GM18502 (cell line): ENCODE measurements at regions not wholly inside any gene's neighbourhood (a gene's known extent, or its start where the extent isn't known, plus 50 kb on each side); places are given as distances from the start of the nearest gene placed in this dataset.
"Not testable (repeated sequence)": the region's sequence is repeated elsewhere in the genome, so short reads cannot be mapped to it uniquely, and the experiment has no call there.

Experiments used
- ATAC-seq: cut with Tn5 transposase; IDR thresholded peaks from one replicate; pipeline ENCODE4 v1.9.1; 2021; ENCODE audit warnings: mild to moderate bottlenecking; ENCODE audit not compliant: unreplicated experiment, poor library complexity

DNA sequence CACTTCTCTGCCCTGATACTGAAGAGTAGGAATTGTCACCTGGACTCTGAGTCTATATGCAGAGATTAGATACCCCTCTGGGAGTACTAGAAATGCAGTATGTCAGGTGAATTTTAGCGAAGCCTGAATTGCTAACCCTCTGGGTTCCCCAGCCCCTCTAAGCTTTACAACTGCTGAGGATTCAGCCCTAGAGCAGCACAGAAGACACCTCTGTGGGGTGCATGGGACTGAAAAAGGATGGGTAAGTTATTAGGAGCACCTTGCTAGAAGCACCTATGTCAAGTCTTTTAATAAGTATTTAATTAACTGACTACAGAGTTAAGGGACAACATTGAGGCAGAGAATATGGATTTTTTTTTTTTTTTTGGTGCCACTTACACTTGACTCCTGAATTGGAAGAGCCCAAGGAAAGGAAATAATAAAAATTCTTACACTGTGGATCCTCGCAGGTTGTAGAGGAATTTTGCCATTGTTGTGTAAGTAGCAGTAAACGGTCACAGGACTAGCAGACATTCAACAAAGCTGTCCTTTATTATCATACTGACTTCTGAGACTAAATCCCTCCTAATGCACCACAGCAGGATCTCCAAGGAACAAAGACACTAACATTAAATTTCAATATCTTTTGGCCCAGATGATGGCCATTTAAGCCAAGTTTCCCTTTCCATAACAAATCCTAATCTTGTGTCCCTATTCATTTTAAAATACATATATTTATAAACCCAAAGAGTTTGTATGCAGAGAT is 253.2 kb downstream of the ANKRD50 start:
- no peak for ATAC-seq

DNA sequence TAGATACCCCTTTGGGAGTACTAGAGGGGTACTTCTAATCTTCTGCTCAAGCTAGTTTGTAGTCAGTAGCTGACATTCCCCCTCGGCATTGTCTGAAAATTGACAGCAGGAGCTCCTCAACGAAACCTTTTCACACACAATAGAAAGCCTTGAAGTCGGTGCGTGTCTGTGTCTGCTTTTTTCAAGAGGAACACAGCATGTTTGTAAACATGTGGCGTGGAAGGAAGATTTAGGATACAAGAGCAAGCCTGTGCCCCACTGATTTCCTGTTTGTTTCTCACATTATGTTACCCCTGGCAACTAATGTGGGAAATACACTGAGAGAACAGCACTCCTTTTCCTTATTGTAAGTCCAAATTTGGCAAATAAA is 252.6 kb downstream of the ANKRD50 start:
- no peak for ATAC-seq

GRCh38 chr4:124461592-124461991 is 250.9 kb downstream of the ANKRD50 start:
- ATAC-seq: not testable (repeated sequence)

- no peak for ATAC-seq
These were observed 249.3 kb downstream of the ANKRD50 start for GRCh38 chr4:124462954-124463828.

DNA sequence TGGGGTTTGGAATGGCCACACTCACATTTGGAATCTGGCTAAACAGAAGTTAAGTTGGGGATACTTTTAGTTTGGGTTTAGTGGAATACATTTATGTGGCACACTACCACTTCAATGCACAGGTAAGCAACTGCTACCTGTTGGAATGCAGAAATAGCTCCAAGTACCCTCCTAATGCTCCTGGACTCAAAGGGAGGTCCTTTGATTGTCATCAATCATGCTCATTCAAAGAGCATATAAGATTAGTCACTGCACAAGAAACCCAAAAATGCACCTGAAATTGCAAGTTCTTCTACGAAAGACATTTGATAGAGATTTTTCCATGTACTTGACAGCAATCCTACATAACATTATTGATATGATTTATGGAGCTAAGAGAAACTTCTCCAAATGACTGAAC is 247.7 kb downstream of the ANKRD50 start:
- ATAC-seq: no peak

GRCh38 chr4:124468360-124468759 is 244.2 kb downstream of the ANKRD50 start:
- no peak for ATAC-seq

DNA sequence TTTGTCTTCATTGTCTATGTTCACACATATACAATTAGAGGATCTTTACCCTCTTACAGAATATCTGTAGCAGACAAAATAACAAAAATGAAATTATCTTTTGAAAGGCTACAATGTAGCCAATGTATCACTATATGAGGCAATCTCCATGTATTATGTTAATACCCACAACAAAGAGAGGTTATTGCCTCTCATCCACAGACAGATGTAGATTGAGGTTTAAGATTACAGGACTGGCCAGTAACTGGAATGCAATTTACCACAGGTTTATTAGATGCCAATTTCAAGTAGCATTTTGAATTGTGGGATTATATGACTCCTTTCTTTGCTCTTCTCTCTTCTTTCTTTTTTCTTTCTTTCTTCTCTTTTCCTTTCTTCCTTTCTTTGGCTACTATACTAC is 242.6 kb downstream of the ANKRD50 start:
- no peak for ATAC-seq

DNA sequence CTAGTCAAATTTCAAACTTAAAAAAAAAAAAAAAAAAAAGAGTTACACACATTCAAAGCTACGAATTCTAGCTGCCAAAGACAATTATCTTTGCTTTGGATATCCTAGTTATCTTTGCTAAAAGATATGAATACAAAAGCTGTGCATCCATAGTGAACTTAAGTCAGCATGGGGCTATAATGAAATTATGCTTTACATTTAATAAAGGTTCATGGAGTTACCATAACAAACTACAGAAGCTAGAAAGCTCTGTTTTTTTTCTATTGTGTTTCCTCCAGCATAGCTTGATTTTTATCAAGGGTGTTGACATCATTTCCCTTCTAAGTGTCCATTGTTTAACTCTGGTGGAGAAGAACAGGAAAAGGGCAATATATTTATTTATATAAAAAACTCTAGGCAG is 234.1 kb downstream of the ANKRD50 start:
- no peak for ATAC-seq

DNA sequence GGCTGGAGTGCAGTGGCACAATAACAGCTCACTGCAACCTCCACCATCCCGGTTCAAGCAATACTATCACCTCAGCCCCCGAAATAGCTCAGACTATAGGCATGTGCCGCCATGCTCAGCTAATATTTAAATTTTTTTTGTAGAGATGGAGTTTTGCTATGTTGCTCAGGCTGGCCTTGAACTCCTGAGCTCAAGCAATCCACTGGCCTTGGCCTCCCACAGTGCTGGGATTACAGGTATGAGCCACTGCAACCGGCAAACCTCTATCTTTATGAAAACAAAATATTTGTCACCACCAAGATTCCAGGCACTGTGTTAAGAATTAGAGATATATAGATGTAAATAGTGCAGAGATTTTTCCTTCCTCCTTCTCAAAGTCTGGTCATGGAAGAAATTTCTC is 232.5 kb downstream of the ANKRD50 start:
- ATAC-seq: no peak

DNA sequence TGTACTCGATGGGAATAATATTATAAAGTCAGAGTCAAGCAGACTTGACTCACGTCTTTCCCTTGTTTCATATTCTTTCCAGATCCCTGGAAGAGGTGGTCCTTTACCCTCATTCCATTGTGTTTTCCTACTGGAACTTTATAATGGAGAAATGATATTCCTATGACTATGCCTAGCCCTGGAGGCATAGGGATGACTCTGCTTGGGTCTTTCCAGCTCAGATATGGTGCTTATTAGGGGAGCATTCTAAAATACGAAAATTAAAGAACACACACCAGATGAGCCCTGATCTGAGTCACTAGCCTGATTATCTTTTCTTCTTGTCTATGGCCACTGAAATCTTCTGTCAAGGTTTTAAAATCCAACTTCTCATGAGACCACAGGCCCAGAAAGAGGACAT is 231.4 kb downstream of the ANKRD50 start:
- ATAC-seq: no peak

DNA sequence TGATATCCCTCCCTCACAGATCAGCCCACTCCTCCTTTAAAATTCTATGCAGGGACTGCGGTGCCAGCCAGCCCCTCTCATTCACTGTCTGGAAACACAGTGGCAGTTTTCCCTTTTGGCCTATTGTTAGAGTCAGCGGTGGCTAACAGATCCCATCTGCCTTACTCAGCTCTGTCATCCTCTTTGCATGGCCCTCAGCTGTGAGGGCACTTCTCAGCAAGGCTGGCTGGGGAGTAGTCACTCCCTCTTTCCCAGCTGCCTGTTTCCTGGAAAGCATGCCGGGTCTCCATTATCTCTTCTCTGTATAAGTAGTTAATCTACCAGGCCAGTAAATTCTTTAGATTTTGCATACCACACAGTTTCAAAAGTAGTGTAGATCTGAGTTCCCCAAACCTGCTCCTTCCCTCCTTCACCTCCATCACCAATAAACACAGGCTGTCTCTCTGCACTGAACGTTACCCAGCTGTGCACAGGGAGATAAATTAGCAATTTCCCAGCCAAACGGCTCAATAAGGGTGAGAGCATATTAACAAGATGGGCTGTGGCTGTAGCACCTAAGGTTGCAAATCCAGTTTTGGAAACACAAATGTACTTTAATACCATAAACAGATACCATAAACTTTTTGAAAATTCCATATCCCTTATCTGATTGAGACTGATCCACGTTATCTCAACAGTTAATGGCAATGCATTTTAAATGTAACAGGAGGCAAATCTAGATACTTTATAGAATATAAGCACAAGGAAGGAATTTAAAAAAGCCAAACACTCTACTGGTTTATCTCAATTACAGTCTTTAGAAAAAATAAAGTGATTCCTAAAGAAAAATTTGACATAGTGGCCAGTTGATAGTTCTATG is 229.3 kb downstream of the ANKRD50 start:
- no peak for ATAC-seq

DNA sequence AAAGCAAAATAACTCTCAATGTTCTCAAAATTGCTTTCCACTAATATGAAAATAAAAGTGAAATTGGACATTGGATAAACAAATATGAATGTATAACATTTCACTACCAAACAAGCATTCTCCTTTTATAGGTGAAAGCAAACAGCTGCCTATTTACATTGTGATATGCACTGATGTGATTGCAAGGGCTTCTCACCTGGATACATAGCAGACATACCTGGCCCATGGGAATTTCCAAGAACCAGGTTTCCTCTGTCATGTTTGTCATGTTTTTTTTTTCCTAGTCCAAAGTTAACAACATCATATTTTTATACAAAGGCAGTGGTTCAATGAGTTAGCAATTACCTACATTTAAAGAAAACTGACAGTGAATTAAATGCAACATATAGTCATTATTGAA is 228.5 kb downstream of the ANKRD50 start:
- no peak for ATAC-seq

- no peak for ATAC-seq
These were observed 227.6 kb downstream of the ANKRD50 start for GRCh38 chr4:124484940-124485339.

GRCh38 chr4:124486423-124486822 is 226.1 kb downstream of the ANKRD50 start:
- no peak for ATAC-seq

DNA sequence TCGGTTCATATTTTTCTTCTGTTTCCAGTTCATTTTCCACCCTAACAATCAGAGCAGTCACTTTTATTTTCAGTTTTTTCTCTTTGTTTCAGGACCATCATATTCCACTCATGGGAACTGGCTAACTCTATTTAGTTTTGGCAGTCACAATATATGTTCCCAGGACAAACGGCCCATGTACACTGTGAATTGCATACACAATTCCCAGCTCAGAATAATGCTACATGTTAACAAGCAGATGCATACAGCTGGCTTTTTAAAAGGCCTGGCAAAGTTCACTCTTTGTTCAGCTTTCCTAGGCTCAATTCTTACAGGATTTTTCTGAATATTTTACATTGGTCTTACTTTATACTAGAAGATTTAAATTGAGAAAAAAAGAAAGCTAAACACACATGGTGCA is 224.9 kb downstream of the ANKRD50 start:
- ATAC-seq: no peak

- no peak for ATAC-seq
These were observed 221.0 kb downstream of the ANKRD50 start for GRCh38 chr4:124491361-124492145.

DNA sequence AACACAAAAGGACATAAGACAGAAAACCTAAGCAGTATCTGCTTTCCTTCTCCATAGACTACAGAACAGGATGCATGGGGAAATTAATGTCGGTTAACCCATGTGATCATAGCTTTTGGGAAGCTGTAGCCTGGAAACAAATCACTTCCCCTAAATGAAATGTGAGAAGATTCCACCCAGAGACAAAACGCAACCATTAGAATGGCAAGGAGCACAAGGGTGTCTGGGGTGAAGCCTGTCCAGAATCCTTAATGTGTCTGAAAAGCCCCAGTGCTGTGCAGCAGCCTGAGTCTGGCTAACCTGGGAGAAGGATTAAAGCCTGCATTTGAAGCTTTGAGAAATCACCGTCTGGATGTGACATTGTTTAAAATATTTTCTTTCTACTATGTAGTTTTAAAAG is 213.3 kb downstream of the ANKRD50 start:
- ATAC-seq: no peak

DNA sequence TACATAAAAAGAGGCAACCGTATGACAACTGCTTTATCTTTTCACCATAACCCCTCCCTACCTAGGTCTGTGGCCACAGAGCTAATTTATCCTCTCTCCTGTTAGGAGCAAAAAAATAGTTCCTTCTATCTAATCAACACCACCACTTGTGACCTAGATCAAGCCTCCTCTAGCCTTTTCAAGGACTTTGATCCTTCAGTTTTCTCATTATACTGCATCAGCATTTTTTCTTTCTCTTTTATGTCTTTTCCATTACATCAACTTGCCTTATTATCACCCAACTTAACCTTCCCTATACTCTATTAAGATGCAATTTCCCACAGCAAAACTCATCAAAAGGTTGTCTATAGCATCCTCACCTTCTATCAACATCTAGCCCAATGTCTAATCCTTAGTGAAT is 211.0 kb downstream of the ANKRD50 start:
- no peak for ATAC-seq

DNA sequence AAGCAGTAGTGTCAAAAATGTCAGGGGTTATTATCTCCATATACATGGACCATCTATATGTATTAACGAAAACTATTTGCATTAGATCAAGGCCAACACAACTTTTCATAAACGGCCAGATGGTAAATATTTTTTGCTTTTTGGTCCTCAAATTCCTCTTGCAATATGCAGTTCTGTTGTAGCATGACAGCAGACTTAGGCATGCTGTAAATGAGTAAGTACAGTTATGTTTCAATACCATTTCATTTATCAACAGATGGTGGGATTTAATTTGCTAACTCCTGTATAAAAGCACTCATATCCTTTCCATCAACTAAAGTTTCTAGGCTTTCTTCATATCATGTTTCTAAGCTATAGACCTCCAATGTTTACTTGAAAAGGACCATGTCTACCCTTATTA is 208.1 kb downstream of the ANKRD50 start:
- ATAC-seq: no peak

- ATAC-seq: no peak
These were observed 207.3 kb downstream of the ANKRD50 start for GRCh38 chr4:124505211-124505610.
